CD4-positive, alpha-beta T cell (primary cell): ENCODE measurements at regions not wholly inside any gene's neighbourhood (a gene's known extent, or its start where the extent isn't known, plus 50 kb on each side); places are given as distances from the start of the nearest gene placed in this dataset.
"Not testable (repeated sequence)": the region's sequence is repeated elsewhere in the genome, so short reads cannot be mapped to it uniquely, and the experiment has no call there.

Source experiments
- ATAC-seq: fragments of 200-7000 bp; cut with Tn5 transposase; one replicate; pipeline ENCODE4 v1.10.0; 2022; ENCODE audit warnings: mild to moderate bottlenecking; ENCODE audit not compliant: poor library complexity
- CTCF ChIA-PET: fragments of 350-600 bp; sonication (Branson Sonifier 250); formaldehyde crosslinking; loops from one replicate; lab custom pipeline; 2021; ENCODE audit warnings: antibody characterized with exemption, inconsistent platforms; lab: Charles Lee
- POLR2A ChIA-PET: fragments of 350-600 bp; sonication (Branson Sonifier 250); formaldehyde crosslinking; loops from one replicate; lab custom pipeline; 2021; ENCODE audit warnings: antibody characterized with exemption, inconsistent platforms; lab: Charles Lee
- DNase-seq, 14 experiments: peaks; one replicate each; pipeline ENCODE4 v3.0.0-alpha.2; 2013 to 2020; ENCODE audit warnings: mixed read lengths in 2 of 14
- H3K27ac ChIP-seq, 2 donors: one replicate each; pipeline versions ENCODE4 v1.5.1 to v1.7.0; 2013; ENCODE audit warnings: low read length in 2 of 2, low read depth in 1 of 2, mild to moderate bottlenecking in 1 of 2
- H3K27me3 ChIP-seq, 2 experiments: 1 replicate in 1 of 2; 2 replicates in 1 of 2; pipeline versions ENCODE4 v1.6.1 to v1.7.0; 2013; ENCODE audit warnings: low read length in 2 of 2, control low read depth in 1 of 2, mild to moderate bottlenecking in 1 of 2, moderate library complexity in 1 of 2; ENCODE audit not compliant: insufficient read depth in 2 of 2, control insufficient read depth in 1 of 2
- H3K36me3 ChIP-seq: one replicate; pipeline ENCODE4 v1.6.1; 2013; ENCODE audit warnings: low read length, control low read depth; ENCODE audit not compliant: insufficient read depth
- H3K4me1 ChIP-seq: one replicate; pipeline ENCODE4 v1.6.1; 2013; ENCODE audit warnings: low read length, control low read depth; ENCODE audit not compliant: insufficient read depth
- H3K4me3 ChIP-seq: one replicate; pipeline ENCODE4 v1.5.1; 2013; ENCODE audit warnings: mild to moderate bottlenecking, low read length, moderate library complexity
- H3K9me3 ChIP-seq, 2 experiments: 1 replicate in 1 of 2; 2 replicates in 1 of 2; pipeline versions ENCODE4 v1.6.1 to v1.7.0; 2013; ENCODE audit warnings: low read length in 2 of 2, mild to moderate bottlenecking in 2 of 2, control low read depth in 1 of 2, moderate library complexity in 1 of 2; ENCODE audit not compliant: control insufficient read depth in 1 of 2, insufficient read depth in 1 of 2
- H3K27ac Mint-ChIP-seq: one replicate; pipeline ENCODE4 v1.8.0; 2020; ENCODE audit warnings: mixed read lengths
- H3K27me3 Mint-ChIP-seq: one replicate; pipeline ENCODE4 v1.8.0; 2021; ENCODE audit warnings: mixed read lengths
- H3K36me3 Mint-ChIP-seq: one replicate; pipeline ENCODE4 v1.8.0; 2021; ENCODE audit warnings: low read depth, mixed read lengths
- H3K4me1 Mint-ChIP-seq: one replicate; pipeline ENCODE4 v1.8.0; 2021; ENCODE audit warnings: low read depth, mixed read lengths
- H3K4me3 Mint-ChIP-seq: one replicate; pipeline ENCODE4 v1.8.0; 2020; ENCODE audit warnings: mild to moderate bottlenecking, mixed read lengths
- H3K9me3 Mint-ChIP-seq: one replicate; pipeline ENCODE4 v1.8.0; 2020; ENCODE audit warnings: mixed read lengths
- intact Hi-C, 2 experiments: fragments of 100-400 bp; cut with DNase I in 1 of 2; cut with micrococcal nuclease in 1 of 2; formaldehyde crosslinking; loops; one replicate each; pipeline versions ENCODE4 v1.15.1 to v1.9.0; 2023 to 2025; cut with DNase I, micrococcal nuclease
- TF ChIP-seq, protein P1 (sequence below): fragments of 200-600 bp; IDR thresholded peaks from one replicate; pipeline ENCODE4 v1.8.0; 2022; ENCODE audit warnings: antibody characterized with exemption, mild to moderate bottlenecking

DNA sequence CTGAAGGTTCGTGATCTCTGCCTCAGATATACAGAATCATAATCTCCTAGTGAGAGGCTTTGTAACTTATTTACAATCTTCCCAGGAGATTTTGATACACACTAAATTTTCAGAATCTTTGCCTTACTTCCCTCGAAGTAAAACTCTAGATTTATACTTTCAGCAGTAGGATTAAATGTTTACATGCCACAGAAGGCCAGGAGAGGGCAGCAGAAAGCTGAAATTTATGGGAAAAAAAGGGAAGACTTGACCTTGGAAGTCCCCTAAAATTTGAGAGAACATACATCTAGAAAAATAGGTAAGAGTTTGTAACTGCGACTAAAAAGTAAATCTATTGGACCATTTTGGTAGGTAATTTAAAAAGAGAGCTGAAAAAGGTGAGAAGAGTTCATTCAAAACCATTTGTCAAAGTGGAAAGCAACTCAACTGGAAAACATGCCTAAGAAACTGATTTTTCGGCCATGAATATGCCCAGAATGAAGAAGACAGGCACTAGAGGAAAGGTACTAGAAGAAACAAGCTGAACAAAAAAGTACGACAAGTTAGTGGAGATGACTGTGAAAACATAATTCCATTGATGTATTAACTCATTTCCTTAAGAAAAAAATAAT lies 242.0 kb upstream of the MDGA2 start:
- intact Hi-C loops, result no loop called here
- H3K4me3 ChIP-seq, result no peak overlapping the region

DNA sequence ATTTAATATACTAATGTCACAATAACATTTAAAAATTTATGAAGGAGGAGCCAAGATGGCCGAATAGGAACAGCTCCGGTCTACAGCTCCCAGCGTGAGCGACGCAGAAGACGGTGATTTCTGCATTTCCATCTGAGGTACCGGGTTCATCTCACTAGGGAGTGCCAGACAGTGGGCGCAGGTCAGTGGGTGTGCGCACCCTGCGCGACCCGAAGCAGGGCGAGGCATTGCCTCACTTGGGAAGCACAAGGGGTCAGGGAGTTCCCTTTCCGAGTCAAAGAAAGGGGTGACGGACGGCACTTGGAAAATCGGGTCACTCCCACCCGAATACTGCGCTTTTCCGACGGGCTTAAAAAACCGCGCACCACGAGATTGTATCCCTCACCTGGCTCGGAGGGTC lies 225.7 kb upstream of the MDGA2 start:
- H3K4me3 Mint-ChIP-seq, H3K4me1 ChIP-seq, H3K27ac Mint-ChIP-seq, H3K36me3 Mint-ChIP-seq, H3K9me3 Mint-ChIP-seq, H3K27ac ChIP-seq, H3K9me3 ChIP-seq, ATAC-seq, H3K27me3 ChIP-seq, H3K4me1 Mint-ChIP-seq, intact Hi-C loops, POLR2A ChIA-PET, CTCF ChIA-PET, H3K36me3 ChIP-seq, DNase-seq, H3K4me3 ChIP-seq, H3K27me3 Mint-ChIP-seq: not testable (repeated sequence)

More for the DNA sequence above, 242.0 kb upstream of the MDGA2 start:
- no peaks in the 10 kb centered on the region for H3K9me3 Mint-ChIP-seq
- no peak overlapping the region for H3K27ac Mint-ChIP-seq
- H3K4me3 Mint-ChIP-seq, result no peak overlapping the region
- Histone ChIP-seq H3K4me1 (no peaks in the 10 kb centered on the region), H3K27me3 (no peaks in the 10 kb centered on the region), H3K36me3 (no peaks in the 10 kb centered on the region), H3K27ac (no peak overlapping the region), H3K9me3 (peaks cover 0 to 11% of the 10 kb centered on the region in 2 experiments)
- ATAC-seq (no peak), DNase-seq (no peak)
- H3K27me3 Mint-ChIP-seq, result no peaks in the 10 kb centered on the region
- no peaks in the 10 kb centered on the region for H3K4me1 Mint-ChIP-seq
- POLR2A ChIA-PET, result no interaction called here
- CTCF ChIA-PET, result no interaction called here
- no peaks in the 10 kb centered on the region for H3K36me3 Mint-ChIP-seq
- TF ChIP-seq, protein P1, sequence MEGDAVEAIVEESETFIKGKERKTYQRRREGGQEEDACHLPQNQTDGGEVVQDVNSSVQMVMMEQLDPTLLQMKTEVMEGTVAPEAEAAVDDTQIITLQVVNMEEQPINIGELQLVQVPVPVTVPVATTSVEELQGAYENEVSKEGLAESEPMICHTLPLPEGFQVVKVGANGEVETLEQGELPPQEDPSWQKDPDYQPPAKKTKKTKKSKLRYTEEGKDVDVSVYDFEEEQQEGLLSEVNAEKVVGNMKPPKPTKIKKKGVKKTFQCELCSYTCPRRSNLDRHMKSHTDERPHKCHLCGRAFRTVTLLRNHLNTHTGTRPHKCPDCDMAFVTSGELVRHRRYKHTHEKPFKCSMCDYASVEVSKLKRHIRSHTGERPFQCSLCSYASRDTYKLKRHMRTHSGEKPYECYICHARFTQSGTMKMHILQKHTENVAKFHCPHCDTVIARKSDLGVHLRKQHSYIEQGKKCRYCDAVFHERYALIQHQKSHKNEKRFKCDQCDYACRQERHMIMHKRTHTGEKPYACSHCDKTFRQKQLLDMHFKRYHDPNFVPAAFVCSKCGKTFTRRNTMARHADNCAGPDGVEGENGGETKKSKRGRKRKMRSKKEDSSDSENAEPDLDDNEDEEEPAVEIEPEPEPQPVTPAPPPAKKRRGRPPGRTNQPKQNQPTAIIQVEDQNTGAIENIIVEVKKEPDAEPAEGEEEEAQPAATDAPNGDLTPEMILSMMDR, result no peak

DNA sequence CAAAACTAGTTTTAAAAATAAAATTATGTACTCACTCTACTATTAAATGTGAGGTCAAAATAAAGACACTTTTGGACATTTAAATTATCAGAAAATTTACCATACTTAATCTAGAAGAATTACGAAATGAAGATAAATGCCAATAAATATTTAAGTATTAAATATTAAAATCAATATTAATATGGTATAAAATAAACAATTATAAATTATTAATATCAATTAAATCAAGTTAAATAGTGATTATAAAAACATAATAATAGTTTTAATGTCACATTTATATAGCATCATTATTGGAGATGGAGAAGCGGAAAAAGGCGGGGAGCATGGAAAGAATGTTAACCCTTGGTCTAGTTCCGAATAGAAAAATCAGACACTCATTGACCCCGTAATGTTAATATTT lies 224.3 kb upstream of the MDGA2 start:
- no peaks in the 10 kb centered on the region for H3K27me3 Mint-ChIP-seq
- H3K36me3 Mint-ChIP-seq, result no peaks in the 10 kb centered on the region
- peaks cover 3% of the 10 kb centered on the region for H3K9me3 Mint-ChIP-seq
- ChIA-PET CTCF (no interaction called here), POLR2A (no interaction called here)
- H3K27me3 ChIP-seq, result no peaks in the 10 kb centered on the region
- H3K4me1 ChIP-seq, result no peaks in the 10 kb centered on the region
- H3K36me3 ChIP-seq, result no peaks in the 10 kb centered on the region
- intact Hi-C loops, result no loop called here
- no peak overlapping the region for H3K27ac ChIP-seq
- H3K4me3 ChIP-seq, result no peak overlapping the region
- no peak for DNase-seq
- TF ChIP-seq, protein P1, result no peak
- H3K9me3 ChIP-seq, result peaks cover 0 to 2% of the 10 kb centered on the region in 2 experiments
- no peak overlapping the region for H3K27ac Mint-ChIP-seq
- no peak for ATAC-seq
- H3K4me3 Mint-ChIP-seq, result no peak overlapping the region
- no peaks in the 10 kb centered on the region for H3K4me1 Mint-ChIP-seq

DNA sequence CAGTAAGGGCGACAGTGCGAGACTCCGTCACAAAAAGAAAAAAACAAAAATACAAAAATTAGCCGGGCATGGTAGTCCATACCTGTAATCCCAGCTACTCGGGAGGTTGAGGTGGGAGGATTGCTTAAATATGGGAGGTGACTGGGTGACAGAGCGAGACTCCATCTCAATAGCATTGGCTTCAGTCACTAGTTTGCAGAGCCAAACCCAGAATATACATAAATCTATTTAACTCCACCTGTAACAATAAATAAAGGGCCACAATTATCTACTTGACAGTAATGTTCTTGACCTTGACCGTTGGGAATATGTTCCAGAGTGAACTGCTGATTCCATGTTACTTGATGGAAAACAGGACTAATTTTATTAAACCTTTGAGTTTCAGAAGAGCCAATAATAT lies 198.9 kb upstream of the MDGA2 start:
- no peaks in the 10 kb centered on the region for H3K36me3 Mint-ChIP-seq
- DNase-seq, result no peak
- no peak overlapping the region for H3K4me3 Mint-ChIP-seq
- H3K9me3 Mint-ChIP-seq, result peaks cover 11% of the 10 kb centered on the region
- no peaks in the 10 kb centered on the region for H3K9me3 ChIP-seq
- no peaks in the 10 kb centered on the region for H3K4me1 Mint-ChIP-seq
- CTCF ChIA-PET, result no interaction called here
- H3K27ac Mint-ChIP-seq, result no peak overlapping the region
- H3K4me3 ChIP-seq, result no peak overlapping the region
- intact Hi-C loops, result no loop called here
- H3K27ac ChIP-seq, result no peak overlapping the region
- TF ChIP-seq, protein P1, result no peak
- no peaks in the 10 kb centered on the region for H3K27me3 ChIP-seq
- H3K36me3 ChIP-seq, result no peaks in the 10 kb centered on the region
- no peak for ATAC-seq
- no peaks in the 10 kb centered on the region for H3K4me1 ChIP-seq
- POLR2A ChIA-PET, result no interaction called here
- no peaks in the 10 kb centered on the region for H3K27me3 Mint-ChIP-seq
